Panc1 (cell line): ENCODE measurements at regions not wholly inside any gene's neighbourhood (a gene's known extent, or its start where the extent isn't known, plus 50 kb on each side); places are given as distances from the start of the nearest gene placed in this dataset.

ENCODE experiments used
- CTCF ChIP-seq: fragments of 450-650 bp; IDR thresholded peaks from 2 replicates; pipeline ENCODE4 v1.5.1; 2017; ENCODE audit warnings: mild to moderate bottlenecking
- POLR2AphosphoS5 ChIP-seq: IDR thresholded peaks from 2 replicates; pipeline ENCODE4 v1.6.1; 2012; ENCODE audit warnings: mild to moderate bottlenecking, low read depth, low read length, moderate library complexity
- REST ChIP-seq, 2 experiments: IDR thresholded peaks; 2 replicates each; pipeline ENCODE4 v1.6.1; 2011 to 2012; ENCODE audit warnings: low read depth in 2 of 2, control low read depth in 1 of 2, low read length in 1 of 2, mild to moderate bottlenecking in 1 of 2, moderate library complexity in 1 of 2; ENCODE audit not compliant: insufficient read depth in 1 of 2

GRCh38 chr7:41135511-41135910 is 567.4 kb downstream of the INHBA start:
- TF ChIP-seq POLR2AphosphoS5 (no peak), CTCF (no peak), REST (IDR thresholded peaks at IDR 0.05; ENCODE audit: insufficient read depth in 1 of 2, low read depth in 2 of 2, low read length in 1 of 2) (no peak)
